Gastrocnemius medialis (tissue), 4 donors: ENCODE measurements at regions not wholly inside any gene's neighbourhood (a gene's known extent, or its start where the extent isn't known, plus 50 kb on each side); places are given as distances from the start of the nearest gene placed in this dataset.

Source experiments
- ATAC-seq, 2 donors: fragments of 150-250 bp; one replicate each; pipeline ENCODE4 v1.9.1; 2016
- DNase-seq, 2 donors: peaks; one replicate each; pipeline ENCODE4 v3.0.0-alpha.2; 2019
- H3K27ac ChIP-seq, 4 donors: fragments of 200-600 bp; sonication (generic); 1 replicate in 1 of 4; 2 replicates in 3 of 4; pipeline ENCODE4 v1.5.1; 2016 to 2018; ENCODE audit warnings: mild to moderate bottlenecking in 2 of 4, moderate library complexity in 1 of 4
- H3K27me3 ChIP-seq, 3 donors: fragments of 200-600 bp; sonication (generic) in 2 of 3; 1 replicate in 1 of 3; 2 replicates in 2 of 3; pipeline versions ENCODE4 v1.5.1 to v1.6.0; 2016 to 2019; ENCODE audit warnings: mild to moderate bottlenecking in 1 of 3, moderate library complexity in 1 of 3
- H3K36me3 ChIP-seq, 2 donors: fragments of 200-600 bp; sonication (generic) in 1 of 2; one replicate each; pipeline ENCODE4 v1.5.1; 2017 to 2018
- H3K4me1 ChIP-seq, 2 donors: fragments of 200-600 bp; sonication (generic) in 1 of 2; one replicate each; pipeline ENCODE4 v1.5.1; 2016 to 2017; ENCODE audit warnings: mild to moderate bottlenecking in 2 of 2
- H3K4me3 ChIP-seq, 4 donors: fragments of 200-600 bp; sonication (generic) in 3 of 4; 1 replicate in 1 of 4; 2 replicates in 3 of 4; pipeline ENCODE4 v1.5.1; 2016 to 2019; ENCODE audit warnings: mild to moderate bottlenecking in 2 of 4
- H3K9me3 ChIP-seq, 3 donors: fragments of 200-600 bp; sonication (generic) in 2 of 3; 1 replicate in 1 of 3; 2 replicates in 2 of 3; pipeline ENCODE4 v1.5.1; 2016 to 2019
- CTCF ChIP-seq, 5 experiments: fragments of 450-650 bp in 3 of 5; fragments of 200-600 bp in 2 of 5; sonication (generic) in 2 of 5; IDR thresholded peaks in 4 of 5; conservative IDR thresholded peaks in 1 of 5; 1 replicate in 4 of 5; 2 replicates in 1 of 5; pipeline ENCODE4 v1.5.1; 2016 to 2019; ENCODE audit warnings: antibody characterized with exemption in 5 of 5, mild to moderate bottlenecking in 3 of 5, moderate library complexity in 3 of 5
- POLR2A ChIP-seq, 2 donors: fragments of 450-650 bp; IDR thresholded peaks; one replicate each; pipeline ENCODE4 v1.6.1; 2017; ENCODE audit warnings: antibody characterized with exemption in 2 of 2, mild to moderate bottlenecking in 2 of 2, moderate library complexity in 2 of 2
- in situ Hi-C, 4 donors: fragments of 200-750 bp; cut with MboI; loops; one replicate each; pipeline versions ENCODE4 v1.15.0 to v1.8.0; 2017; ENCODE audit warnings: low sequenced_read_pairs in 4 of 4
- intact Hi-C: fragments of 100-400 bp; cut with DNase I; formaldehyde crosslinking; loops from one replicate; pipeline ENCODE4 v1.15.1; 2023; ENCODE audit warnings: low total_unique reads

GRCh38 chr12:24015833-24016160 lies 66.3 kb upstream of the SOX5 start:
- no peak for TF ChIP-seq CTCF (IDR thresholded peaks at IDR 0.05 in 4 of 5, conservative IDR thresholded peaks at IDR 0.05 in 1 of 5)
- TF ChIP-seq POLR2A (IDR thresholded peaks at IDR 0.05): no peak
- Histone ChIP-seq H3K4me3 (no peak overlapping the region), H3K27me3 (no peaks in the 10 kb centered on the region), H3K9me3 (no peaks in the 10 kb centered on the region), H3K4me1 (no peaks in the 10 kb centered on the region), H3K36me3 (no peaks in the 10 kb centered on the region), H3K27ac (no peak overlapping the region)
- in situ Hi-C loops: no loop called here
- ATAC-seq: no peak
- no peak for DNase-seq
- intact Hi-C loops: no loop called here

- in situ Hi-C loops (no loop called here), intact Hi-C loops (no loop called here)
- no peaks in the 10 kb centered on the region for H3K4me1 ChIP-seq
- H3K4me3 ChIP-seq: no peak overlapping the region
- H3K27ac ChIP-seq: no peak overlapping the region
- no peak for ATAC-seq
- H3K9me3 ChIP-seq: no peaks in the 10 kb centered on the region
- no peaks in the 10 kb centered on the region for H3K27me3 ChIP-seq
- H3K36me3 ChIP-seq: no peaks in the 10 kb centered on the region
- no peak for DNase-seq
- TF ChIP-seq POLR2A (IDR thresholded peaks at IDR 0.05) (no peak), CTCF (IDR thresholded peaks at IDR 0.05 in 4 of 5, conservative IDR thresholded peaks at IDR 0.05 in 1 of 5) (no peak)
These were observed 65.7 kb upstream of the SOX5 start for GRCh38 chr12:24014915-24015832.

GRCh38 chr12:24014240-24014639 lies 64.8 kb upstream of the SOX5 start:
- H3K36me3 ChIP-seq: no peaks in the 10 kb centered on the region
- H3K4me1 ChIP-seq: no peaks in the 10 kb centered on the region
- intact Hi-C loops: no loop called here
- in situ Hi-C loops: no loop called here
- H3K4me3 ChIP-seq: no peak overlapping the region
- no peak for ATAC-seq
- H3K27me3 ChIP-seq: no peaks in the 10 kb centered on the region
- no peaks in the 10 kb centered on the region for H3K9me3 ChIP-seq
- DNase-seq: no peak
- TF ChIP-seq CTCF (IDR thresholded peaks at IDR 0.05 in 4 of 5, conservative IDR thresholded peaks at IDR 0.05 in 1 of 5) (no peak), POLR2A (IDR thresholded peaks at IDR 0.05) (no peak)
- H3K27ac ChIP-seq: no peak overlapping the region

- Histone ChIP-seq H3K4me3 (no peak overlapping the region), H3K36me3 (no peaks in the 10 kb centered on the region), H3K9me3 (no peaks in the 10 kb centered on the region), H3K27me3 (no peaks in the 10 kb centered on the region), H3K27ac (no peak overlapping the region), H3K4me1 (no peaks in the 10 kb centered on the region)
- intact Hi-C loops (no loop called here), in situ Hi-C loops (no loop called here)
- DNase-seq: no peak
- TF ChIP-seq POLR2A (IDR thresholded peaks at IDR 0.05) (no peak), CTCF (IDR thresholded peaks at IDR 0.05 in 4 of 5, conservative IDR thresholded peaks at IDR 0.05 in 1 of 5) (no peak)
- no peak for ATAC-seq
These were observed 63.1 kb upstream of the SOX5 start for GRCh38 chr12:24012528-24012927.
